K562 (cell line): ENCODE measurements at regions not wholly inside any gene's neighbourhood (a gene's known extent, or its start where the extent isn't known, plus 50 kb on each side); places are given as distances from the start of the nearest gene placed in this dataset.

ENCODE experiments used
- KAT8 ChIP-seq: fragments of 450-650 bp; IDR thresholded peaks from 2 replicates; pipeline ENCODE4 v1.6.1; 2016; ENCODE audit warnings: low read depth, mild to moderate bottlenecking
- POLR2A ChIP-seq: fragments of 450-650 bp; conservative IDR thresholded peaks from 2 replicates; pipeline ENCODE4 v1.6.1; 2016
- POLR2B ChIP-seq: fragments of 450-650 bp; IDR thresholded peaks from 2 replicates; pipeline ENCODE4 v1.6.1; 2018; ENCODE audit warnings: low read depth; ENCODE audit not compliant: partially characterized antibody

GRCh38 chr7:13027321-13027720 is 339.9 kb downstream of the ARL4A start:
- no peak for TF ChIP-seq KAT8
- no peak for TF ChIP-seq POLR2A
- TF ChIP-seq POLR2B = no peak
